ENCODE measurements at regions not wholly inside any gene's neighbourhood (a gene's known extent, or its start where the extent isn't known, plus 50 kb on each side); places are given as distances from the start of the nearest gene placed in this dataset.

- intact Hi-C loops (cut with DNase I; ENCODE audit: low total_unique reads) = no loop called here
- Histone ChIP-seq H3K27ac (no peak overlapping the region), H3K36me3 (no peaks in the 10 kb centered on the region), H3K4me1 (no peaks in the 10 kb centered on the region), H3K9me3 (no peaks in the 10 kb centered on the region), H3K4me3 (no peak overlapping the region), H3K27me3 (no peaks in the 10 kb centered on the region)
- no peak for DNase-seq
- TF ChIP-seq CTCF (IDR thresholded peaks at IDR 0.05) = no peak
- TF ChIP-seq EP300 (IDR thresholded peaks at IDR 0.05) = no peak
- TF ChIP-seq POLR2AphosphoS5 (IDR thresholded peaks at IDR 0.05) = no peak
- no peak for TF ChIP-seq POLR2A (IDR thresholded peaks at IDR 0.05)
- WGBS, 5 donors = 76 to 91% (median 83%) methylated on average over 1 of the region's 1 CpG
Observed at GRCh38 chr11:104623518-104623917, 274.7 kb downstream of the CASP12 start.

DNA sequence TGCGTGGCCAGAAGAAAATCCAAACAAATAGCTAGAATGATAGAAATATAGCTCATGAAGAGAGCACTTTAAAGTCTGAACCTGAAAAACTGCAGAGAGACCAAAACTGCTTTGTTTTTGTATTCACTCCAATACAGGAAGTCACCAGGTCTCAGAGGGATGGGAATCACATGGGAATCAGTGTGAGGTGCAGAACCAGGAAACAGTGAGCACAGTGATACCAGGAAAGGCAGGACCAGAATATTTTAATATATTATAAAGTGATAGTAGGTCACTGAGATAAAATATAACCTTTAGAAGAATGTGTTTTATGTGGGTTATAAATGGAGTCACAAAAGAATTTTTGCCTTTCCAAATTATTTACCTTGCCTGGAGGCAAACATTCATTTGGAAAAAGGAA lies 277.3 kb downstream of the CASP12 start:
- intact Hi-C loops (cut with DNase I; ENCODE audit: low total_unique reads) = no loop called here
- H3K4me3 ChIP-seq = no peak overlapping the region
- H3K9me3 ChIP-seq = no peaks in the 10 kb centered on the region
- 35 to 50% (median 47%) methylated on average over 1 of the region's 1 CpG for WGBS, 5 donors
- H3K36me3 ChIP-seq = no peaks in the 10 kb centered on the region
- TF ChIP-seq EP300 (IDR thresholded peaks at IDR 0.05) (no peak), CTCF (IDR thresholded peaks at IDR 0.05) (no peak), POLR2A (IDR thresholded peaks at IDR 0.05) (no peak), POLR2AphosphoS5 (IDR thresholded peaks at IDR 0.05) (no peak)
- no peaks in the 10 kb centered on the region for H3K27me3 ChIP-seq
- no peak for DNase-seq
- no peaks in the 10 kb centered on the region for H3K4me1 ChIP-seq
- H3K27ac ChIP-seq = no peak overlapping the region

- H3K27me3 ChIP-seq = no peaks in the 10 kb centered on the region
- H3K36me3 ChIP-seq = no peaks in the 10 kb centered on the region
- no peak overlapping the region for H3K4me3 ChIP-seq
- H3K27ac ChIP-seq = no peak overlapping the region
- 65 to 81% (median 70%) methylated on average over 3 of the region's 3 CpGs for WGBS, 5 donors
- intact Hi-C loops (cut with DNase I; ENCODE audit: low total_unique reads) = no loop called here
- TF ChIP-seq POLR2AphosphoS5 (IDR thresholded peaks at IDR 0.05) (no peak), EP300 (IDR thresholded peaks at IDR 0.05) (no peak), POLR2A (IDR thresholded peaks at IDR 0.05) (no peak), CTCF (IDR thresholded peaks at IDR 0.05) (no peak)
- DNase-seq = no peak
- no peaks in the 10 kb centered on the region for H3K9me3 ChIP-seq
- H3K4me1 ChIP-seq = no peaks in the 10 kb centered on the region
Observed at GRCh38 chr11:104619751-104620150, 278.5 kb downstream of the CASP12 start.

GRCh38 chr11:104618954-104619353 lies 279.3 kb downstream of the CASP12 start:
- no peak for TF ChIP-seq POLR2A (IDR thresholded peaks at IDR 0.05)
- no peak for TF ChIP-seq POLR2AphosphoS5 (IDR thresholded peaks at IDR 0.05)
- TF ChIP-seq CTCF (IDR thresholded peaks at IDR 0.05) = no peak
- TF ChIP-seq EP300 (IDR thresholded peaks at IDR 0.05) = no peak
- DNase-seq = peak in 1 of 2 donors; percentile 13
- Histone ChIP-seq H3K27ac (no peak overlapping the region), H3K9me3 (no peaks in the 10 kb centered on the region), H3K36me3 (no peaks in the 10 kb centered on the region), H3K4me3 (no peak overlapping the region), H3K4me1 (no peaks in the 10 kb centered on the region), H3K27me3 (no peaks in the 10 kb centered on the region)
- 55 to 71% (median 63%) methylated on average over 4 of the region's 4 CpGs for WGBS, 5 donors
- intact Hi-C loops (cut with DNase I; ENCODE audit: low total_unique reads) = no loop called here

Measured in stomach (tissue), 8 donors.